Panc1 (cell line): ENCODE measurements at regions not wholly inside any gene's neighbourhood (a gene's known extent, or its start where the extent isn't known, plus 50 kb on each side); places are given as distances from the start of the nearest gene placed in this dataset.
"Not testable (repeated sequence)": the region's sequence is repeated elsewhere in the genome, so short reads cannot be mapped to it uniquely, and the experiment has no call there.

Source experiments
- CTCF ChIP-seq: fragments of 450-650 bp; IDR thresholded peaks from 2 replicates; pipeline ENCODE4 v1.5.1; 2017; ENCODE audit warnings: mild to moderate bottlenecking
- POLR2AphosphoS5 ChIP-seq: IDR thresholded peaks from 2 replicates; pipeline ENCODE4 v1.6.1; 2012; ENCODE audit warnings: mild to moderate bottlenecking, low read depth, low read length, moderate library complexity
- SIN3A ChIP-seq: IDR thresholded peaks from 2 replicates; pipeline ENCODE4 v1.6.1; 2012; ENCODE audit warnings: low read depth, mild to moderate bottlenecking, low read length, moderate library complexity, borderline replicate concordance; ENCODE audit not compliant: insufficient read depth
- TCF7L2 ChIP-seq: IDR thresholded peaks from 2 replicates; pipeline ENCODE4 v1.6.1; 2011; ENCODE audit warnings: mild to moderate bottlenecking, low read depth, low read length, inconsistent platforms

GRCh38 chr7:149697767-149698166 is 75.6 kb downstream of the ZNF467 start:
- not testable (repeated sequence) for TF ChIP-seq CTCF, POLR2AphosphoS5, SIN3A, TCF7L2
